ENCODE measurements at regions not wholly inside any gene's neighbourhood (a gene's known extent, or its start where the extent isn't known, plus 50 kb on each side); places are given as distances from the start of the nearest gene placed in this dataset.
"Not testable (repeated sequence)": the region's sequence is repeated elsewhere in the genome, so short reads cannot be mapped to it uniquely, and the experiment has no call there.

- DNase-seq, result not testable (repeated sequence)
These were observed 742.5 kb downstream of the SPATA31A1 start for GRCh38 chr9:40097992-40098391.

GRCh38 chr9:40106003-40106782, 750.7 kb downstream of the SPATA31A1 start:
- peak; percentile 49 to 57 for DNase-seq

GRCh38 chr9:40106783-40107248, 751.3 kb downstream of the SPATA31A1 start:
- DNase-seq, result peak; percentile 15 to 23

GRCh38 chr9:40107251-40107650, 751.8 kb downstream of the SPATA31A1 start:
- not testable (repeated sequence) for DNase-seq

- DNase-seq, result not testable (repeated sequence)
These were observed 753.0 kb downstream of the SPATA31A1 start for GRCh38 chr9:40108465-40108864.

- not testable (repeated sequence) for DNase-seq
These were observed 755.3 kb downstream of the SPATA31A1 start for GRCh38 chr9:40110751-40111150.

GRCh38 chr9:40111571-40111970, 756.1 kb downstream of the SPATA31A1 start:
- not testable (repeated sequence) for DNase-seq

- DNase-seq, result not testable (repeated sequence)
These were observed 775.1 kb downstream of the SPATA31A1 start for GRCh38 chr9:40130598-40130997.

GRCh38 chr9:40169204-40169603, 813.7 kb downstream of the SPATA31A1 start:
- DNase-seq, result not testable (repeated sequence)

- not testable (repeated sequence) for DNase-seq
These were observed 817.8 kb downstream of the SPATA31A1 start for GRCh38 chr9:40173316-40173715.

GRCh38 chr9:40174035-40174434, 818.6 kb downstream of the SPATA31A1 start:
- DNase-seq, result not testable (repeated sequence)

GRCh38 chr9:40177403-40177802, 821.9 kb downstream of the SPATA31A1 start:
- not testable (repeated sequence) for DNase-seq

- DNase-seq, result not testable (repeated sequence)
These were observed 835.9 kb downstream of the SPATA31A1 start for GRCh38 chr9:40191403-40191802.

- DNase-seq, result not testable (repeated sequence)
These were observed 836.7 kb downstream of the SPATA31A1 start for GRCh38 chr9:40192162-40192561.

GRCh38 chr9:40196165-40196714, 840.8 kb downstream of the SPATA31A1 start:
- not testable (repeated sequence) for DNase-seq

GRCh38 chr9:40196803-40197202, 841.3 kb downstream of the SPATA31A1 start:
- DNase-seq, result not testable (repeated sequence)

GRCh38 chr9:40221596-40222233, 866.2 kb downstream of the SPATA31A1 start:
- DNase-seq, result not testable (repeated sequence)

- DNase-seq, result not testable (repeated sequence)
These were observed 867.2 kb downstream of the SPATA31A1 start for GRCh38 chr9:40222617-40223200.

- not testable (repeated sequence) for DNase-seq
These were observed 867.9 kb downstream of the SPATA31A1 start for GRCh38 chr9:40223353-40223752.
